ENCODE measurements at regions not wholly inside any gene's neighbourhood (a gene's known extent, or its start where the extent isn't known, plus 50 kb on each side); places are given as distances from the start of the nearest gene placed in this dataset.
A peak's percentile ranks its signal among the peaks of the same experiment; 100 is the strongest.

DNA sequence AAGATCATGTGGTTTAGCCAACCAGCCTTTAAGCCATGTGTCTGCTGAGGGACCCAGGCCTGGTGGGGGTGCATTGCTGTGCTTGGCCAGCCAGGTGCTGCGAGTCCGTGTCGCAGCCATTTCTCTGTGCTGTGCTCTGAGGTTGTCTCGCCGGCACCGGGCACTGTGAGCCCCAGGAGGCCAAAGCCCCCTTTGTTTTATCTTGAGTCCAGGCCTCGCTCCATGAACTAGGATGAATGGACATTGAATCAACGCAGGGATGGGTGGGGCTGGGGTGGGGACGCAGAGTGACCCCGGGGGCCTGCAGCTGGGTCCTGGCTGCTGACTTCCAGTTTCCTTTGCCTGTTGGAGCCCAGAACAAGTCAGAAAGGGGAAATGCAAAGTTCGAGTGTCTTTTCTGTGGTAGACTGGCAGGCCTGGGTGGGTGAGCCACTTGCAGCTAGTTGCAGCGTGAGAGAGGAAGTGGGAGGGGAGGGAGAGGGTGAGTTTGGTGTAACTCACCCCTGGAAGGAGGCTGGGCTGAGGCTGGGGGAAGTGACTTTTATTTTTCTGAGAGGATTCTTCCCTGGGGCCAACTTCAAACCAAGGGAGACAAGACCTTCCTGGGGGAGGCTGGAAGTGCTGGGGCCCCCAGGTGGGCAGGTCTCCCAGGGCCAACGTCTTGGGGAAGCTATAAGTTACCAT lies 324.7 kb downstream of the SEC14L1 start:
- ATAC-seq (ENCODE audit: low read depth) (peak; percentile 80), DNase-seq (peak; percentile 69)
- H3K4me3 Mint-ChIP-seq: peak overlapping the region; percentile 79
- H3K36me3 Mint-ChIP-seq: peaks cover 44% of the 10 kb centered on the region
- POLR2A ChIA-PET: interaction anchor here (0.6 to 2.3 kb wide), 14 partner anchors 8 to 493 kb away, joined by 3 to 22 read pairs (median 4); partner anchors contain the start of gene TNRC6C
- H3K4me1 Mint-ChIP-seq: peaks cover 77% of the 10 kb centered on the region
- no peaks in the 10 kb centered on the region for H3K27me3 Mint-ChIP-seq
- H3K27ac Mint-ChIP-seq: peak overlapping the region; percentile 93
- H3K9me3 Mint-ChIP-seq: no peaks in the 10 kb centered on the region

GRCh38 chr17:77466140-77466539 lies 325.4 kb downstream of the SEC14L1 start:
- Mint-ChIP-seq H3K27me3 (no peaks in the 10 kb centered on the region), H3K9me3 (no peaks in the 10 kb centered on the region), H3K4me3 (peak overlapping the region; percentile 79), H3K36me3 (peaks cover 50% of the 10 kb centered on the region), H3K4me1 (peaks cover 78% of the 10 kb centered on the region), H3K27ac (peak overlapping the region; percentile 93)
- DNase-seq (no peak), ATAC-seq (ENCODE audit: low read depth) (no peak)
- POLR2A ChIA-PET: interaction anchor here (0.6 to 2.3 kb wide), 12 partner anchors 8 to 492 kb away, joined by 3 to 22 read pairs (median 5); partner anchors contain the start of gene TNRC6C

DNA sequence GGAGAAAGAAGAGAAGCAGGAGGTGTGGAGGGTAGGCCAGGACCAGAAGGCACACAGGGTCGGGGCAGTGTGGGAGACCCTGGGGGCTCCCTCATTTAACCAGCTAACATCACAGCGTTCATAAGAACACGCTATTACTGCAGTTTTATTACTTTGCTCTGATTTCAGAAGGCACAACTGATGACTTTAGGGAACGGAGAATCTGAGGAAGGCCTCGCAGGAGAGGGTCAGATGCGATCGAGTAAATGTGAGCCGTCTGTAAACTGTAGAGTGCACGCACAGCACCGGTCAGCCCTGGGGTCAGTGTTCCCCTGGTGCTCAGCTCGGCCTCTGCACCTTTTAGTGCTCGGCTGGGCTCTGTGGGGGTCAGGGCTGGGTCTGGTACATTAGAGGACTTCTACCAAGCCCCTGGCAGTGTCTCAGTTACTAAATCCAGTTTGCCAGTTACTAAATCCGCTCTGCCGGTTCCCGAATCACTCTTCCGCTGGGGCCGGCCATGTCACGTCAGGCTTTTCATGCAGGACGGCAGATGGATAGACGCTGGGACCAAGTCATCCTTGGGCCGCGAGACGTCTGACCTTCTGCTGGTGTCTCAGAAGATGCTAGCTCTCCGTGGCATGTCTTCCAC lies 325.9 kb downstream of the SEC14L1 start:
- peaks cover 78% of the 10 kb centered on the region for H3K4me1 Mint-ChIP-seq
- peak overlapping the region; percentile 93 for H3K27ac Mint-ChIP-seq
- H3K4me3 Mint-ChIP-seq: peak overlapping the region; percentile 79
- POLR2A ChIA-PET: interaction anchor here (1.4 to 2.3 kb wide), 5 partner anchors 10 to 34 kb away, joined by 4 to 22 read pairs (median 8); no protein-coding TSS in a partner anchor
- ATAC-seq (ENCODE audit: low read depth): no peak
- DNase-seq: no peak
- no peaks in the 10 kb centered on the region for H3K27me3 Mint-ChIP-seq
- peaks cover 50% of the 10 kb centered on the region for H3K36me3 Mint-ChIP-seq
- no peaks in the 10 kb centered on the region for H3K9me3 Mint-ChIP-seq

- POLR2A ChIA-PET: interaction anchor here (1.1 kb wide), 2 partner anchors 13 to 68 kb away, joined by 3 read pairs; no protein-coding TSS in a partner anchor
Measured at GRCh38 chr17:77467521-77467920, 326.8 kb downstream of the SEC14L1 start.

GRCh38 chr17:77468897-77469296 lies 328.1 kb downstream of the SEC14L1 start:
- peak overlapping the region; percentile 26 for H3K4me3 Mint-ChIP-seq
- H3K36me3 Mint-ChIP-seq: peaks cover 48% of the 10 kb centered on the region
- no peak for ATAC-seq (ENCODE audit: low read depth)
- H3K4me1 Mint-ChIP-seq: peaks cover 80% of the 10 kb centered on the region
- no peak for DNase-seq
- POLR2A ChIA-PET: interaction anchor here (0.8 to 1.2 kb wide), 5 partner anchors 9 to 69 kb away, joined by 3 to 4 read pairs (median 3); no protein-coding TSS in a partner anchor
- H3K27ac Mint-ChIP-seq: peak overlapping the region; percentile 77
- no peaks in the 10 kb centered on the region for H3K9me3 Mint-ChIP-seq
- H3K27me3 Mint-ChIP-seq: no peaks in the 10 kb centered on the region

More at GRCh38 chr17:77467521-77467920, 326.8 kb downstream of the SEC14L1 start:
- Mint-ChIP-seq H3K27ac (no peak overlapping the region), H3K4me1 (peaks cover 79% of the 10 kb centered on the region), H3K4me3 (no peak overlapping the region), H3K36me3 (peaks cover 50% of the 10 kb centered on the region), H3K27me3 (no peaks in the 10 kb centered on the region), H3K9me3 (no peaks in the 10 kb centered on the region)
- DNase-seq: no peak
- no peak for ATAC-seq (ENCODE audit: low read depth)

DNA sequence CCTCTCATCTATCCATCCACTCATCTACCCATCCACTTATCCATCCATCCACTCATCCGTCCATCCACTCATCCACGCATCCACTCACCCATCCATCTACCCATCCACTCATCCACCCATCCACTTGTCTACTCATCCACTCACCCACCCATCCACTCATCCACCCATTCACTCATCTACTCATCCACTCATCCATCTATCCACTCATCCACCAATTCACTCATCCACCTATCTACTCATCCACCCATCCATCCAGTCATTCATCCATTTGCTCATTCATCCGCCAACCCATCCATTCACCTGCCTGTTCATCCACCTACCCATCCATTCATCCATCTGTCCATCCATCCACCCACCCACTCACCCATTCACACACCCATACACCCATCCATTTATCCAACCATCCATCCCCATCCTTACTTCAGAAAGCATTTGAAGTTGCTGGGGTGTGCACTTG lies 329.6 kb downstream of the SEC14L1 start:
- no peak for DNase-seq
- Mint-ChIP-seq H3K9me3 (no peaks in the 10 kb centered on the region), H3K27ac (peak overlapping the region; percentile 84), H3K4me1 (peaks cover 83% of the 10 kb centered on the region), H3K4me3 (peak overlapping the region; percentile 20), H3K27me3 (no peaks in the 10 kb centered on the region), H3K36me3 (peaks cover 48% of the 10 kb centered on the region)
- no peak for ATAC-seq (ENCODE audit: low read depth)
- POLR2A ChIA-PET: no interaction called here

GRCh38 chr17:77470800-77471733 lies 330.3 kb downstream of the SEC14L1 start:
- H3K36me3 Mint-ChIP-seq: peaks cover 48% of the 10 kb centered on the region
- POLR2A ChIA-PET: interaction anchor here (0.6 to 1.4 kb wide), 2 partner anchors 12 to 56 kb away, joined by 3 to 7 read pairs; no protein-coding TSS in a partner anchor
- peak overlapping the region; percentile 69 for H3K4me3 Mint-ChIP-seq
- H3K9me3 Mint-ChIP-seq: no peaks in the 10 kb centered on the region
- no peak for ATAC-seq (ENCODE audit: low read depth)
- H3K27ac Mint-ChIP-seq: peak overlapping the region; percentile 84
- DNase-seq: no peak
- peaks cover 79% of the 10 kb centered on the region for H3K4me1 Mint-ChIP-seq
- no peaks in the 10 kb centered on the region for H3K27me3 Mint-ChIP-seq

GRCh38 chr17:77471984-77472461 lies 331.3 kb downstream of the SEC14L1 start:
- Mint-ChIP-seq H3K9me3 (no peaks in the 10 kb centered on the region), H3K4me3 (peak overlapping the region; percentile 69), H3K27ac (peak overlapping the region; percentile 84), H3K4me1 (peaks cover 79% of the 10 kb centered on the region), H3K36me3 (peaks cover 46% of the 10 kb centered on the region), H3K27me3 (no peaks in the 10 kb centered on the region)
- ATAC-seq (ENCODE audit: low read depth) (no peak), DNase-seq (no peak)
- POLR2A ChIA-PET: interaction anchor here (0.6 to 1.6 kb wide), 6 partner anchors 10 to 57 kb away, joined by 3 to 7 read pairs (median 5); no protein-coding TSS in a partner anchor

- H3K36me3 Mint-ChIP-seq: peaks cover 47% of the 10 kb centered on the region
- POLR2A ChIA-PET: interaction anchor here (0.6 to 1.6 kb wide), 10 partner anchors 10 to 47 kb away, joined by 3 to 6 read pairs (median 4); no protein-coding TSS in a partner anchor
- DNase-seq: no peak
- H3K4me3 Mint-ChIP-seq: peak overlapping the region; percentile 69
- no peaks in the 10 kb centered on the region for H3K9me3 Mint-ChIP-seq
- no peaks in the 10 kb centered on the region for H3K27me3 Mint-ChIP-seq
- peak; percentile 37 for ATAC-seq (ENCODE audit: low read depth)
- H3K27ac Mint-ChIP-seq: peak overlapping the region; percentile 84
- peaks cover 84% of the 10 kb centered on the region for H3K4me1 Mint-ChIP-seq
Measured at GRCh38 chr17:77472468-77473310, 331.9 kb downstream of the SEC14L1 start.

DNA sequence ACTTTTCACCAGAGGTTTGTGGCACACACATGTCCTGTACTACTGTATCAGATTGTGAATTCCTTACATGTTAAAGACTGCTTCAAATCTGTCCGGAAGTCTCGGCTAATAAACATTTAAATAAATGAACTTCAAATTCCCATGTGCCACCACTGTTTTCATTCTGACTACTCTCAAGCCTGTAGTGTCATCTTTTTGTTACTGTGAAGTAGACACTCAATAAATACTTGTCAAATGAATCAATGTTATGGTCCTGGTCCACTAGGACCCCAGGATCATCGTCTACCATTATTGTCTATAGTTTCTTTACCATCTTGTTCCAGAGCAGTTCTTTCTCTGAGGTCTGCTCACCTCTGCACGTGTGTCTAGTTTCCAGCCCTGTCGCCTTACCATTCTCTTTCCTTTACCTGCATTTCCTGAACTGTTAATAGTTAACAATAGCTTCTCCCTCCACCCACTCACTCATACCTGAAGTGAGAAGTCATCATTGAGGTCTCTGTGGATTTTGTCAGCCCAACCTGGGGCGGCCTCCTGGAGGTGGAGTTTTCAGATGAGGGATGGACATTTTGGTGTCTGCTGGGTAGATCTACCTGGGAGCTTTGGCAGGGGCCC lies 333.0 kb downstream of the SEC14L1 start:
- ATAC-seq (ENCODE audit: low read depth) (no peak), DNase-seq (no peak)
- H3K4me3 Mint-ChIP-seq: peak overlapping the region; percentile 30
- H3K4me1 Mint-ChIP-seq: peaks cover 82% of the 10 kb centered on the region
- H3K36me3 Mint-ChIP-seq: peaks cover 41% of the 10 kb centered on the region
- POLR2A ChIA-PET: interaction anchor here (0.7 to 1.7 kb wide), 8 partner anchors 8 to 43 kb away, joined by 3 to 8 read pairs (median 5); no protein-coding TSS in a partner anchor
- H3K27ac Mint-ChIP-seq: peak overlapping the region; percentile 17
- H3K9me3 Mint-ChIP-seq: no peaks in the 10 kb centered on the region
- H3K27me3 Mint-ChIP-seq: no peaks in the 10 kb centered on the region

GRCh38 chr17:77474292-77474988 lies 333.7 kb downstream of the SEC14L1 start:
- Mint-ChIP-seq H3K27me3 (no peaks in the 10 kb centered on the region), H3K27ac (peak overlapping the region; percentile 47), H3K4me3 (peak overlapping the region; percentile 53), H3K9me3 (no peaks in the 10 kb centered on the region), H3K36me3 (peaks cover 34% of the 10 kb centered on the region), H3K4me1 (peaks cover 83% of the 10 kb centered on the region)
- ATAC-seq (ENCODE audit: low read depth) (no peak), DNase-seq (no peak)
- POLR2A ChIA-PET: interaction anchor here (1.0 to 1.7 kb wide), 8 partner anchors 9 to 44 kb away, joined by 3 to 8 read pairs (median 4); no protein-coding TSS in a partner anchor

Data from activated naive CD8-positive, alpha-beta T cell treated with anti-CD3 and anti-CD28 coated beads, Interleukin-2, amount 10 ng/mL, durations not matched to agents 7 days and 5 days (primary cell).